Retina (tissue), 1 donor: ENCODE measurements at regions not wholly inside any gene's neighbourhood (a gene's known extent, or its start where the extent isn't known, plus 50 kb on each side); places are given as distances from the start of the nearest gene placed in this dataset.

Experiments
- DNase-seq: peaks from one replicate; pipeline ENCODE4 v3.0.0-alpha.2; 2016

- no peak for DNase-seq
These were observed 276.3 kb upstream of the PRR20A start for GRCh38 chr13:56864451-56864850.

GRCh38 chr13:56865416-56865815 is 275.3 kb upstream of the PRR20A start:
- no peak for DNase-seq

GRCh38 chr13:56869671-56870070 is 271.0 kb upstream of the PRR20A start:
- no peak for DNase-seq

GRCh38 chr13:56886398-56886797 is 254.3 kb upstream of the PRR20A start:
- DNase-seq, result no peak

GRCh38 chr13:56888455-56888854 is 252.3 kb upstream of the PRR20A start:
- no peak for DNase-seq

GRCh38 chr13:56893843-56894242 is 246.9 kb upstream of the PRR20A start:
- no peak for DNase-seq

GRCh38 chr13:56900549-56901279 is 240.0 kb upstream of the PRR20A start:
- DNase-seq, result no peak

- DNase-seq, result no peak
These were observed 238.4 kb upstream of the PRR20A start for GRCh38 chr13:56902276-56902675.

- DNase-seq, result no peak
These were observed 236.9 kb upstream of the PRR20A start for GRCh38 chr13:56903710-56904282.

GRCh38 chr13:56906909-56907308 is 233.8 kb upstream of the PRR20A start:
- no peak for DNase-seq

- DNase-seq, result no peak
These were observed 233.0 kb upstream of the PRR20A start for GRCh38 chr13:56907766-56908165.

GRCh38 chr13:56909896-56910600 is 230.7 kb upstream of the PRR20A start:
- DNase-seq, result no peak

GRCh38 chr13:56917966-56918365 is 222.8 kb upstream of the PRR20A start:
- no peak for DNase-seq

GRCh38 chr13:56923626-56924140 is 217.0 kb upstream of the PRR20A start:
- no peak for DNase-seq

- DNase-seq, result no peak
These were observed 216.3 kb upstream of the PRR20A start for GRCh38 chr13:56924401-56924800.

GRCh38 chr13:56932104-56932503 is 208.6 kb upstream of the PRR20A start:
- DNase-seq, result no peak

- DNase-seq, result no peak
These were observed 186.8 kb upstream of the PRR20A start for GRCh38 chr13:56953965-56954364.

- DNase-seq, result no peak
These were observed 165.1 kb upstream of the PRR20A start for GRCh38 chr13:56975647-56976046.

GRCh38 chr13:56980856-56981255 is 159.9 kb upstream of the PRR20A start:
- DNase-seq, result no peak

- no peak for DNase-seq
These were observed 154.6 kb upstream of the PRR20A start for GRCh38 chr13:56986121-56986520.

- no peak for DNase-seq
These were observed 152.2 kb upstream of the PRR20A start for GRCh38 chr13:56988543-56988942.

- no peak for DNase-seq
These were observed 137.0 kb upstream of the PRR20A start for GRCh38 chr13:57003682-57004081.

- DNase-seq, result no peak
These were observed 123.4 kb upstream of the PRR20A start for GRCh38 chr13:57017357-57017756.

GRCh38 chr13:57018915-57019314 is 121.8 kb upstream of the PRR20A start:
- no peak for DNase-seq
